Small intestine (tissue), 7 donors: ENCODE measurements at regions not wholly inside any gene's neighbourhood (a gene's known extent, or its start where the extent isn't known, plus 50 kb on each side); places are given as distances from the start of the nearest gene placed in this dataset.

Experiments used
- DNase-seq, 2 donors: peaks; one replicate each; pipeline versions ENCODE4 v3.0.0 to v3.0.0-alpha.2; 2013
- FAIRE-seq: peaks from 2 replicates; lab custom pipeline; 2012; peaks lifted over from hg19 to GRCh38; lab: Jason Lieb, UNC
- H3K27ac ChIP-seq, 3 donors: one replicate each; pipeline ENCODE4 v1.5.1; 2013; ENCODE audit warnings: low read length in 2 of 3, mild to moderate bottlenecking in 2 of 3, control low read depth in 1 of 3, inconsistent platforms in 1 of 3, low read depth in 1 of 3, moderate library complexity in 1 of 3
- H3K27me3 ChIP-seq, 3 donors: one replicate each; pipeline ENCODE4 v1.6.1; 2013; ENCODE audit warnings: low read length in 3 of 3, inconsistent platforms in 1 of 3; ENCODE audit not compliant: control insufficient read depth in 3 of 3, insufficient read depth in 3 of 3
- H3K36me3 ChIP-seq, 3 donors: one replicate each; pipeline ENCODE4 v1.6.1; 2013; ENCODE audit warnings: low read length in 3 of 3, inconsistent platforms in 1 of 3, low read depth in 1 of 3, mild to moderate bottlenecking in 1 of 3, moderate library complexity in 1 of 3; ENCODE audit not compliant: control insufficient read depth in 3 of 3, insufficient read depth in 2 of 3
- H3K4me1 ChIP-seq, 3 donors: one replicate each; pipeline ENCODE4 v1.6.1; 2013; ENCODE audit warnings: low read length in 2 of 3, inconsistent platforms in 1 of 3, low read depth in 1 of 3, mild to moderate bottlenecking in 1 of 3, moderate library complexity in 1 of 3; ENCODE audit not compliant: control insufficient read depth in 3 of 3, insufficient read depth in 2 of 3
- H3K4me3 ChIP-seq, 3 donors: one replicate each; pipeline ENCODE4 v1.5.1; 2013; ENCODE audit warnings: low read length in 3 of 3, control low read depth in 1 of 3, inconsistent platforms in 1 of 3, low read depth in 1 of 3, mild to moderate bottlenecking in 1 of 3, moderate library complexity in 1 of 3
- H3K9me3 ChIP-seq, 2 donors: one replicate each; pipeline ENCODE4 v1.6.1; 2013; ENCODE audit warnings: low read depth in 1 of 2, low read length in 1 of 2; ENCODE audit not compliant: control insufficient read depth in 2 of 2, insufficient read depth in 1 of 2
- WGBS, 3 donors: extraction: QIAGEN DNeasy Blood & Tissue Kit; methylation state at CpG; one replicate each; pipeline ENCODE4 v1.1.7; 2013; 5-methylcytosine and 5-hydroxymethylcytosine counted together
- donor health status: healthy with polysubstance abuse.
- donor health status: control.
- donor health status: control.
- donor health status: Bipolar disorder and iron deficiency.
- donor health status: healthy.

DNA sequence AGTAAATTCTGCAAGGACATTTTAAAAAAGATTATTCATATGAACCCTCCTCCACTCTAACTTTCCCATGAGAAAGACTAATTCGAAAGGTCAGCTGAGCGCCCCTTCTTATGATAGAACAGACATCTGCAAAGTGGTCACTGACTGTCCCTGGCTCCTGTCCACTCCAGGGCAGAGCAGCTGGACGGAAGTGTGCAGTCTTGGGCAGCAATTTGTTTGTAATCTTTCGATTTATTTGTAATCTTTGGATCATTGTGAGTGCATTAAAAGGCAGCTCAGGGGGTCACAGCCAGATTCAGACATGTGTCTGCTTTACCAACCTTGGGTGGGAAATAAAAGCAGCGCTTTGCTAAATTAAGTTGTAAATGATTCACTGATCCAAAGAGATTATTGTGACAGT is 158.8 kb upstream of the ADARB2 start:
- no peaks in the 10 kb centered on the region for H3K36me3 ChIP-seq
- H3K4me3 ChIP-seq = no peak overlapping the region
- H3K9me3 ChIP-seq = no peaks in the 10 kb centered on the region
- WGBS, 3 donors = 56 to 69% (median 68%) methylated on average over 5 of the region's 5 CpGs
- DNase-seq = no peak
- no peak overlapping the region for H3K27ac ChIP-seq
- FAIRE-seq = no peak
- no peaks in the 10 kb centered on the region for H3K27me3 ChIP-seq
- H3K4me1 ChIP-seq = no peaks in the 10 kb centered on the region

- DNase-seq (no peak), FAIRE-seq (no peak)
- H3K36me3 ChIP-seq = no peaks in the 10 kb centered on the region
- H3K4me3 ChIP-seq = no peak overlapping the region
- WGBS, 3 donors = 70 to 84% (median 77%) methylated on average over 9 of the region's 9 CpGs
- no peaks in the 10 kb centered on the region for H3K27me3 ChIP-seq
- no peaks in the 10 kb centered on the region for H3K4me1 ChIP-seq
- H3K27ac ChIP-seq = no peak overlapping the region
- no peaks in the 10 kb centered on the region for H3K9me3 ChIP-seq
Measured at GRCh38 chr10:1895691-1896090, 158.4 kb upstream of the ADARB2 start.

DNA sequence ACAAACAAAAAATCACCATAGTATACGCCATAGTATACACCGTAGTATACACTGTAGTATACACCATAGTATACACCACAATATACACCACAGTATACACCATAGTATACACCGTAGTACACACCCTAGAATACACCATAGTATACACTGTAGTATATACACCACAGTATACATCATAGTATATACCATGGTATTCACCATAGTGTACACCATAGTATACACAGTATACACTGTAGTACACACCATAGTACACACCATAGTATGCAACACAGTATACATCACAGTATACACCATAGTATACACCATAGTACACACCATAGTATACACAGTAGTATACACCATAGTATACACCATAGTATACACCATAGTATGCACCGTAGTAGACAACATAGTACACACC is 157.6 kb upstream of the ADARB2 start:
- Histone ChIP-seq H3K36me3 (no peaks in the 10 kb centered on the region), H3K4me1 (no peaks in the 10 kb centered on the region), H3K4me3 (no peak overlapping the region), H3K27me3 (no peaks in the 10 kb centered on the region), H3K9me3 (no peaks in the 10 kb centered on the region), H3K27ac (no peak overlapping the region)
- DNase-seq (no peak), FAIRE-seq (no peak)
- WGBS, 3 donors = 87 to 93% (median 88%) methylated on average over 4 of the region's 4 CpGs

GRCh38 chr10:1893941-1894340 is 156.6 kb upstream of the ADARB2 start:
- no peak for DNase-seq
- no peak overlapping the region for H3K27ac ChIP-seq
- no peaks in the 10 kb centered on the region for H3K4me1 ChIP-seq
- no peaks in the 10 kb centered on the region for H3K9me3 ChIP-seq
- H3K36me3 ChIP-seq = no peaks in the 10 kb centered on the region
- no peak overlapping the region for H3K4me3 ChIP-seq
- no peaks in the 10 kb centered on the region for H3K27me3 ChIP-seq
- WGBS, 3 donors = 76 to 84% (median 81%) methylated on average over 9 of the region's 9 CpGs
- no peak for FAIRE-seq

DNA sequence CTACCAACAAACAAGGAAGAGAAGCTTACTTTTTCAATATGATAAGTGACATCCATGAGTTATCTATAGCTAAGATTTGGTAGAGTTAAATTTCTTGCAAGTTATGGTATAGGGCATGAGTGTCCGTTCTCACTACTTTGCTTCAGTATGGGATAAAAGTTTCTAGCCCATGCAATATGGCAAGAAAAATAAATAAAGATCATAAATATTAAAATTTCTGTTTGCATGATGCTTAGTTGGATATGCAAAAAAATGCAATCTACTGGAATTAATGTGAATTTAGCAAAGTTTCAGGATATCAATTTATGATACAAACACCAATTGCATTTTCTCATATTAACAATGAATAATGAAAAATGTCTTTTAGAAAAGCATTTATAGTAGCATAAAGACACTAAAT is 148.7 kb upstream of the ADARB2 start:
- no peak for FAIRE-seq
- no peak overlapping the region for H3K4me3 ChIP-seq
- H3K4me1 ChIP-seq = no peaks in the 10 kb centered on the region
- no peaks in the 10 kb centered on the region for H3K36me3 ChIP-seq
- no peak overlapping the region for H3K27ac ChIP-seq
- no peaks in the 10 kb centered on the region for H3K27me3 ChIP-seq
- H3K9me3 ChIP-seq = no peaks in the 10 kb centered on the region
- 76 to 95% (median 83%) methylated on average over 1 of the region's 1 CpG for WGBS, 3 donors
- DNase-seq = no peak

DNA sequence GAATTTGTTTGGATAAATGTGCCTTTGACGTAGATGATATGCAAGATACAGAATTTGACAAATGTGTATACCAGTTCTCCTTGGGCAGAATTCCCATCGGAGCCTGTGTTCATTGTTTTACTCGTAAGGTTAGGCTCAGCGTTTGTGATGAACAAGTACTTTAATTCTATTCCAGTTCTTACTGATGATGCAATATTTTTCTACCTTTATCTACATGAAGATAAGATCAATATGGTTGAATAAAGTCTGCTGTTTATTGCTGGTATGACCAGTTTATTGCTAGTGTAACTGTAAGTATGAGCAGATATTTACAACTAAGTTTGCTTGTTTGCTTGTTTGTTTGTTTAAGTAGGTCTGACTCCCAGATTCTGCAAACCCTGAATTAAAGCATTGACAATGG is 145.4 kb upstream of the ADARB2 start:
- WGBS, 3 donors = 49 to 67% (median 61%) methylated on average over 4 of the region's 4 CpGs
- no peaks in the 10 kb centered on the region for H3K36me3 ChIP-seq
- no peaks in the 10 kb centered on the region for H3K27me3 ChIP-seq
- H3K27ac ChIP-seq = no peak overlapping the region
- FAIRE-seq (no peak), DNase-seq (no peak)
- H3K4me1 ChIP-seq = no peaks in the 10 kb centered on the region
- H3K9me3 ChIP-seq = no peaks in the 10 kb centered on the region
- no peak overlapping the region for H3K4me3 ChIP-seq

DNA sequence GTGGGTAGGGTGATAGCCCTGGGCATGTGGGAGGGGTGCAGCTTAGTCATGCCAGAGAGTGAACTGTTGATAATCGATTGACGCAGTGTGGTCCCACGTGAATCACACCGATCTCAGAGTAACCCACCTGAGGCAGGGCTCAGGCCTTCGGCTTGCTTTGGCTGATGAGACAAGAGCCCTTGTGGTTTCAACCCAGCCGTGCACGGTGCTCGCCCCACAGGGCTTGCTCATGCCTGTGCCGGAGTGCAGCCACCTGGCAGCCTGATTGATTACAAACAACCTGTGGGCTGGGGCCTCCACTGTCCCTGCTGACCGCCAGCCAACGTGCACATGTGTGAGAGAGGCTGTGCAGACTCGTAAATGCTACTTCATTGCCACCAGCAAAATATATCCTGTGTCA is 144.9 kb upstream of the ADARB2 start:
- no peaks in the 10 kb centered on the region for H3K4me1 ChIP-seq
- H3K27me3 ChIP-seq = no peaks in the 10 kb centered on the region
- H3K27ac ChIP-seq = no peak overlapping the region
- H3K4me3 ChIP-seq = no peak overlapping the region
- 77 to 86% (median 78%) methylated on average over 12 of the region's 12 CpGs for WGBS, 3 donors
- no peak for FAIRE-seq
- H3K36me3 ChIP-seq = no peaks in the 10 kb centered on the region
- no peaks in the 10 kb centered on the region for H3K9me3 ChIP-seq
- no peak for DNase-seq

- 88 to 95% (median 95%) methylated on average over 11 to 12 of the region's 12 CpGs for WGBS, 3 donors
- FAIRE-seq = no peak
Measured at GRCh38 chr10:1881636-1882035, 144.3 kb upstream of the ADARB2 start.

GRCh38 chr10:1874533-1874932 is 137.2 kb upstream of the ADARB2 start:
- Histone ChIP-seq H3K27me3 (no peaks in the 10 kb centered on the region), H3K4me3 (no peak overlapping the region), H3K27ac (no peak overlapping the region), H3K9me3 (no peaks in the 10 kb centered on the region), H3K36me3 (no peaks in the 10 kb centered on the region), H3K4me1 (peaks cover 0 to 4% (median 0%) of the 10 kb centered on the region in 3 donors)
- FAIRE-seq = no peak
- WGBS, 3 donors = 78 to 83% (median 80%) methylated on average over 6 of the region's 6 CpGs
- no peak for DNase-seq

More at GRCh38 chr10:1881636-1882035, 144.3 kb upstream of the ADARB2 start:
- H3K27ac ChIP-seq = peak overlapping the region in 1 of 3 donors; percentile 6
- H3K9me3 ChIP-seq = no peaks in the 10 kb centered on the region
- H3K36me3 ChIP-seq = no peaks in the 10 kb centered on the region
- no peaks in the 10 kb centered on the region for H3K4me1 ChIP-seq
- DNase-seq = no peak
- H3K27me3 ChIP-seq = no peaks in the 10 kb centered on the region
- no peak overlapping the region for H3K4me3 ChIP-seq
